ENCODE measurements at regions not wholly inside any gene's neighbourhood (a gene's known extent, or its start where the extent isn't known, plus 50 kb on each side); places are given as distances from the start of the nearest gene placed in this dataset.

GRCh38 chr7:130791746-130792145 lies 57.7 kb upstream of the KLF14 start:
- no peak for TF ChIP-seq CTCF (IDR thresholded peaks at IDR 0.05)
- TF ChIP-seq POLR2A (IDR thresholded peaks at IDR 0.05) = no peak
